ENCODE measurements at regions not wholly inside any gene's neighbourhood (a gene's known extent, or its start where the extent isn't known, plus 50 kb on each side); places are given as distances from the start of the nearest gene placed in this dataset.

DNA sequence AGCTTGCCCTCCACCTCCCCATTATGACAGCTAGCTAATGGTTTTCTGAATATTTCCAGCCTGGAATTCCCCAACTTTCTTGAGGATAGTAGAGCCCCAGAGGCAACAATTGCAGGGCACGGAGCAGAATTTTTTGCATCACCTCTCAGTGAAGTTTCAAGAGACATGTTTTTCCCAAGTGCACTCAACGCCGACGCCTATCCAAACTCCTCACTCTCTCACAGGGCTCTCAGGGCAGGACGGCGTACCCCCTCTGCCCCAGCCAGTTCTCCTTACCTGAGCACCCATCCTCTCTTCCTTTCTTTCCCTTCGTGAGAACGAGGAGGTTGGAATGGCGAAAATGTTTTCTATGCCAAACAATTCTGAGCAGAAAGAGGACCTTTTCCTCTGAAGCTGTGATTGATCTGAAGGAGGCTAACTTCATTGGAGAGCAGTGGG, 83.1 kb upstream of the FOXQ1 start:
- ChIA-PET CTCF (no interaction called here), SMC1A (ENCODE audit: uncharacterized antibody, unreplicated experiment) (no interaction called here), RAD21 (ENCODE audit: unreplicated experiment) (no interaction called here), POLR2A (no interaction called here)
- WGBS (ENCODE audit: insufficient coverage, insufficient replicate concordance, low lambda C conversion rate, missing lambda C conversion rate) = 27% methylated on average over 9 of the region's 9 CpGs
- no peak overlapping the region for H3K9ac ChIP-seq (ENCODE audit: control insufficient read depth, insufficient read depth, low read length)
- H3K27ac ChIP-seq (ENCODE audit: control insufficient read depth, insufficient read depth) = no peak overlapping the region
- H4K20me1 ChIP-seq (ENCODE audit: control insufficient read depth, insufficient read depth) = no peaks in the 10 kb centered on the region
- FAIRE-seq = no peak
- H3K79me2 ChIP-seq (ENCODE audit: control insufficient read depth, insufficient read depth, low read length) = no peaks in the 10 kb centered on the region
- H3K4me2 ChIP-seq (ENCODE audit: control insufficient read depth, insufficient read depth) = no peak overlapping the region
- no TSS peak for BruUV-seq (replicated peaks)
- no peak overlapping the region for H3K4me3 ChIP-seq
- no peaks in the 10 kb centered on the region for H3K9me3 ChIP-seq (replicated peaks; ENCODE audit: control insufficient read depth, insufficient read depth, low read length)
- no peak for ATAC-seq
- H3K4me1 ChIP-seq (ENCODE audit: control insufficient read depth, insufficient read depth, low read length) = no peaks in the 10 kb centered on the region
- intact Hi-C loops (cut with micrococcal nuclease; ENCODE audit: unreplicated experiment) = no loop called here
- H2AFZ ChIP-seq (ENCODE audit: control insufficient read depth, low read depth, low read length) = no peak overlapping the region
- peaks cover 0 to 3% of the 10 kb centered on the region in 2 experiments; a peak in 3 of 4 replicates for H3K27me3 ChIP-seq (replicated peaks in 1 of 2; ENCODE audit: control insufficient read depth in 2 of 2, insufficient read depth in 2 of 2, low read length in 1 of 2)
- H3K36me3 ChIP-seq (ENCODE audit: control insufficient read depth in 2 of 2, insufficient read depth in 2 of 2, low read length in 1 of 2) = no peaks in the 10 kb centered on the region
- no peak for DNase-seq (ENCODE audit: low read depth, low spot score)
- in situ Hi-C loops (cut with MboI) = no loop called here
- TF ChIP-seq, protein P1, sequence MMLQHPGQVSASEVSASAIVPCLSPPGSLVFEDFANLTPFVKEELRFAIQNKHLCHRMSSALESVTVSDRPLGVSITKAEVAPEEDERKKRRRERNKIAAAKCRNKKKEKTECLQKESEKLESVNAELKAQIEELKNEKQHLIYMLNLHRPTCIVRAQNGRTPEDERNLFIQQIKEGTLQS (IDR thresholded peaks at IDR 0.05; ENCODE audit: borderline replicate concordance, extremely low read depth, low read depth, low read length) = no peak
- no peak for TF ChIP-seq NR2C2 (IDR thresholded peaks at IDR 0.05; ENCODE audit: borderline replicate concordance, control insufficient read depth, insufficient read length, low read depth)
- TF ChIP-seq, protein P2, sequence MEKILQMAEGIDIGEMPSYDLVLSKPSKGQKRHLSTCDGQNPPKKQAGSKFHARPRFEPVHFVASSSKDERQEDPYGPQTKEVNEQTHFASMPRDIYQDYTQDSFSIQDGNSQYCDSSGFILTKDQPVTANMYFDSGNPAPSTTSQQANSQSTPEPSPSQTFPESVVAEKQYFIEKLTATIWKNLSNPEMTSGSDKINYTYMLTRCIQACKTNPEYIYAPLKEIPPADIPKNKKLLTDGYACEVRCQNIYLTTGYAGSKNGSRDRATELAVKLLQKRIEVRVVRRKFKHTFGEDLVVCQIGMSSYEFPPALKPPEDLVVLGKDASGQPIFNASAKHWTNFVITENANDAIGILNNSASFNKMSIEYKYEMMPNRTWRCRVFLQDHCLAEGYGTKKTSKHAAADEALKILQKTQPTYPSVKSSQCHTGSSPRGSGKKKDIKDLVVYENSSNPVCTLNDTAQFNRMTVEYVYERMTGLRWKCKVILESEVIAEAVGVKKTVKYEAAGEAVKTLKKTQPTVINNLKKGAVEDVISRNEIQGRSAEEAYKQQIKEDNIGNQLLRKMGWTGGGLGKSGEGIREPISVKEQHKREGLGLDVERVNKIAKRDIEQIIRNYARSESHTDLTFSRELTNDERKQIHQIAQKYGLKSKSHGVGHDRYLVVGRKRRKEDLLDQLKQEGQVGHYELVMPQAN (conservative IDR thresholded peaks at IDR 0.05) = no peak
- TF ChIP-seq SRF (IDR thresholded peaks at IDR 0.05; ENCODE audit: low read depth in 2 of 2, low read length in 2 of 2) = no peak
- TF ChIP-seq ZNF384 (IDR thresholded peaks at IDR 0.05; ENCODE audit: borderline replicate concordance, low read depth, low read length) = no peak
- TF ChIP-seq, protein P3, sequence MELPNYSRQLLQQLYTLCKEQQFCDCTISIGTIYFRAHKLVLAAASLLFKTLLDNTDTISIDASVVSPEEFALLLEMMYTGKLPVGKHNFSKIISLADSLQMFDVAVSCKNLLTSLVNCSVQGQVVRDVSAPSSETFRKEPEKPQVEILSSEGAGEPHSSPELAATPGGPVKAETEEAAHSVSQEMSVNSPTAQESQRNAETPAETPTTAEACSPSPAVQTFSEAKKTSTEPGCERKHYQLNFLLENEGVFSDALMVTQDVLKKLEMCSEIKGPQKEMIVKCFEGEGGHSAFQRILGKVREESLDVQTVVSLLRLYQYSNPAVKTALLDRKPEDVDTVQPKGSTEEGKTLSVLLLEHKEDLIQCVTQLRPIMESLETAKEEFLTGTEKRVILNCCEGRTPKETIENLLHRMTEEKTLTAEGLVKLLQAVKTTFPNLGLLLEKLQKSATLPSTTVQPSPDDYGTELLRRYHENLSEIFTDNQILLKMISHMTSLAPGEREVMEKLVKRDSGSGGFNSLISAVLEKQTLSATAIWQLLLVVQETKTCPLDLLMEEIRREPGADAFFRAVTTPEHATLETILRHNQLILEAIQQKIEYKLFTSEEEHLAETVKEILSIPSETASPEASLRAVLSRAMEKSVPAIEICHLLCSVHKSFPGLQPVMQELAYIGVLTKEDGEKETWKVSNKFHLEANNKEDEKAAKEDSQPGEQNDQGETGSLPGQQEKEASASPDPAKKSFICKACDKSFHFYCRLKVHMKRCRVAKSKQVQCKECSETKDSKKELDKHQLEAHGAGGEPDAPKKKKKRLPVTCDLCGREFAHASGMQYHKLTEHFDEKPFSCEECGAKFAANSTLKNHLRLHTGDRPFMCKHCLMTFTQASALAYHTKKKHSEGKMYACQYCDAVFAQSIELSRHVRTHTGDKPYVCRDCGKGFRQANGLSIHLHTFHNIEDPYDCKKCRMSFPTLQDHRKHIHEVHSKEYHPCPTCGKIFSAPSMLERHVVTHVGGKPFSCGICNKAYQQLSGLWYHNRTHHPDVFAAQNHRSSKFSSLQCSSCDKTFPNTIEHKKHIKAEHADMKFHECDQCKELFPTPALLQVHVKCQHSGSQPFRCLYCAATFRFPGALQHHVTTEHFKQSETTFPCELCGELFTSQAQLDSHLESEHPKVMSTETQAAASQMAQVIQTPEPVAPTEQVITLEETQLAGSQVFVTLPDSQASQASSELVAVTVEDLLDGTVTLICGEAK (IDR thresholded peaks at IDR 0.05; ENCODE audit: borderline replicate concordance) = no peak
- TF ChIP-seq, protein P4, sequence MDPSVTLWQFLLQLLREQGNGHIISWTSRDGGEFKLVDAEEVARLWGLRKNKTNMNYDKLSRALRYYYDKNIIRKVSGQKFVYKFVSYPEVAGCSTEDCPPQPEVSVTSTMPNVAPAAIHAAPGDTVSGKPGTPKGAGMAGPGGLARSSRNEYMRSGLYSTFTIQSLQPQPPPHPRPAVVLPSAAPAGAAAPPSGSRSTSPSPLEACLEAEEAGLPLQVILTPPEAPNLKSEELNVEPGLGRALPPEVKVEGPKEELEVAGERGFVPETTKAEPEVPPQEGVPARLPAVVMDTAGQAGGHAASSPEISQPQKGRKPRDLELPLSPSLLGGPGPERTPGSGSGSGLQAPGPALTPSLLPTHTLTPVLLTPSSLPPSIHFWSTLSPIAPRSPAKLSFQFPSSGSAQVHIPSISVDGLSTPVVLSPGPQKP (IDR thresholded peaks at IDR 0.05; ENCODE audit: low read depth, low read length) = no peak
- TF ChIP-seq, protein P5, sequence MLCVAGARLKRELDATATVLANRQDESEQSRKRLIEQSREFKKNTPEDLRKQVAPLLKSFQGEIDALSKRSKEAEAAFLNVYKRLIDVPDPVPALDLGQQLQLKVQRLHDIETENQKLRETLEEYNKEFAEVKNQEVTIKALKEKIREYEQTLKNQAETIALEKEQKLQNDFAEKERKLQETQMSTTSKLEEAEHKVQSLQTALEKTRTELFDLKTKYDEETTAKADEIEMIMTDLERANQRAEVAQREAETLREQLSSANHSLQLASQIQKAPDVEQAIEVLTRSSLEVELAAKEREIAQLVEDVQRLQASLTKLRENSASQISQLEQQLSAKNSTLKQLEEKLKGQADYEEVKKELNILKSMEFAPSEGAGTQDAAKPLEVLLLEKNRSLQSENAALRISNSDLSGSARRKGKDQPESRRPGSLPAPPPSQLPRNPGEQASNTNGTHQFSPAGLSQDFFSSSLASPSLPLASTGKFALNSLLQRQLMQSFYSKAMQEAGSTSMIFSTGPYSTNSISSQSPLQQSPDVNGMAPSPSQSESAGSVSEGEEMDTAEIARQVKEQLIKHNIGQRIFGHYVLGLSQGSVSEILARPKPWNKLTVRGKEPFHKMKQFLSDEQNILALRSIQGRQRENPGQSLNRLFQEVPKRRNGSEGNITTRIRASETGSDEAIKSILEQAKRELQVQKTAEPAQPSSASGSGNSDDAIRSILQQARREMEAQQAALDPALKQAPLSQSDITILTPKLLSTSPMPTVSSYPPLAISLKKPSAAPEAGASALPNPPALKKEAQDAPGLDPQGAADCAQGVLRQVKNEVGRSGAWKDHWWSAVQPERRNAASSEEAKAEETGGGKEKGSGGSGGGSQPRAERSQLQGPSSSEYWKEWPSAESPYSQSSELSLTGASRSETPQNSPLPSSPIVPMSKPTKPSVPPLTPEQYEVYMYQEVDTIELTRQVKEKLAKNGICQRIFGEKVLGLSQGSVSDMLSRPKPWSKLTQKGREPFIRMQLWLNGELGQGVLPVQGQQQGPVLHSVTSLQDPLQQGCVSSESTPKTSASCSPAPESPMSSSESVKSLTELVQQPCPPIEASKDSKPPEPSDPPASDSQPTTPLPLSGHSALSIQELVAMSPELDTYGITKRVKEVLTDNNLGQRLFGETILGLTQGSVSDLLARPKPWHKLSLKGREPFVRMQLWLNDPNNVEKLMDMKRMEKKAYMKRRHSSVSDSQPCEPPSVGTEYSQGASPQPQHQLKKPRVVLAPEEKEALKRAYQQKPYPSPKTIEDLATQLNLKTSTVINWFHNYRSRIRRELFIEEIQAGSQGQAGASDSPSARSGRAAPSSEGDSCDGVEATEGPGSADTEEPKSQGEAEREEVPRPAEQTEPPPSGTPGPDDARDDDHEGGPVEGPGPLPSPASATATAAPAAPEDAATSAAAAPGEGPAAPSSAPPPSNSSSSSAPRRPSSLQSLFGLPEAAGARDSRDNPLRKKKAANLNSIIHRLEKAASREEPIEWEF (IDR thresholded peaks at IDR 0.05; ENCODE audit: insufficient replicate concordance, low read depth, low read length) = no peak
- no peak for TF ChIP-seq NFXL1 (IDR thresholded peaks at IDR 0.05; ENCODE audit: borderline replicate concordance)
- no peak for TF ChIP-seq KLF5 (IDR thresholded peaks at IDR 0.05; ENCODE audit: partially characterized antibody)
- TF ChIP-seq GATAD2B (conservative IDR thresholded peaks at IDR 0.05; ENCODE audit: low read depth) = no peak

All from GM12878 (cell line).